GM18505 (cell line): ENCODE measurements at regions not wholly inside any gene's neighbourhood (a gene's known extent, or its start where the extent isn't known, plus 50 kb on each side); places are given as distances from the start of the nearest gene placed in this dataset.
"Not testable (repeated sequence)": the region's sequence is repeated elsewhere in the genome, so short reads cannot be mapped to it uniquely, and the experiment has no call there.

Source experiments
- ATAC-seq: cut with Tn5 transposase; IDR thresholded peaks from one replicate; pipeline ENCODE4 v1.9.1; 2021; ENCODE audit not compliant: unreplicated experiment
- POLR2A ChIP-seq: IDR thresholded peaks from 4 replicates; pipeline ENCODE4 v1.6.1; 2011; ENCODE audit warnings: borderline replicate concordance; ENCODE audit not compliant: insufficient read depth, insufficient read length; ENCODE audit errors: extremely low read depth

DNA sequence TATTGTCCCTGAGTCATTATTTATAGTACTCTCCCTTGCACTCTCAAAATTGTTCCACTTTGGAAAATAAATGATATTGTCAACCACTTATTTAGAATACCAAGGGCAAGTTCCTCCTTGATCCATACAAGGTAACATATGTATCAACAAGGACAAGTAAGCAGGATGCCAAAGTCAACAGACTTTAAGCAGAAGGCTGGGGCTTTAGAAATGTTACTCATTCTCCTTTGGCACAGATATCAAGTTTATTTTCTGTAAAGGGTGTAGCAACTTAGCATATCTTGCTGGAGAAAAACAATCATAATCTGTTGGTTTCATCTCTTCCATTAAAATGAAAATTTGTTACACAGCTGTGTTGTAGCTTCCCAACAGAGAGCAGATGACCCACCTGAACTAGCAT is 248.7 kb upstream of the SLC30A5 start:
- no peak for TF ChIP-seq POLR2A
- no peak for ATAC-seq

DNA sequence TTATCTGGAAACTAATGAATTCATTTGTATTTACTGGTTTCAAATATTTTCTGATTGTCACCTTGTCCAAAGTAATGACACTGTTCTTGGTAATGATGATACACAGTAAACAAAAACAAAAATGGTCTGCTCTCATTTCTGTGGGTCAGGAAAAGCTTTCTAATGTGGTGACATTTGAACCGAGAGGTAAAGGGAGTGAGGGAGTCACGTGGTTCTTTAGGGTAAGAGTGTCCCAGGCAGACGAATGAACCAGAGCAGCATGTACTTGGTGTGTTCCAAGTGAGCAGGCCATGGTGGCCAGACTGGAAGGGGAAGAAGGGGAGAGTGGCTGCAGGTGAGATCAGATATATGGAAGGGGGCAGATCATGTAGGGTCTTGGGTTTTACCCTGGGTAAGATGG is 247.0 kb upstream of the SLC30A5 start:
- no peak for ATAC-seq
- TF ChIP-seq POLR2A, result no peak

DNA sequence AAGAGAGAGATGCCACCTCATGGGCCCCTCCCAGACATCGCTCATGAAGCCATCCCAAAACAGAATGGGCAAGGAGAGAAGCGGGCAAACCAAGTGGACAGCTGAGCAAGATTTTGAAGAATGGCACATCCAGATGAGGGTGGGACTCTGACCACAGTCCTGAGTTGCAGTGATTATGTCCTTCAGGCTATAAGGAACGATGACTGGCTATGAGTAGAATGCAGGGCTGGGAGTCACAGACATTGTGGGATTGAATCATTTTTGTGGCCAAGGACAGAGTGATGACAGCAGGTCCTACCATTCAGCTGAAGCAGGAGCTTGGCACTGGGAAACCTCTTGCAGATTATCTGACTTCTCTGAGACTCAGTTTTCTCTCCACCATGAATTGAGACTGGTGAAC is 245.7 kb upstream of the SLC30A5 start:
- ATAC-seq, result no peak
- no peak for TF ChIP-seq POLR2A

- TF ChIP-seq POLR2A, result no peak
- no peak for ATAC-seq
Measured at GRCh38 chr5:68849103-68849502, 244.7 kb upstream of the SLC30A5 start.

- ATAC-seq, result no peak
- TF ChIP-seq POLR2A, result no peak
Measured at GRCh38 chr5:68849906-68850305, 243.9 kb upstream of the SLC30A5 start.

DNA sequence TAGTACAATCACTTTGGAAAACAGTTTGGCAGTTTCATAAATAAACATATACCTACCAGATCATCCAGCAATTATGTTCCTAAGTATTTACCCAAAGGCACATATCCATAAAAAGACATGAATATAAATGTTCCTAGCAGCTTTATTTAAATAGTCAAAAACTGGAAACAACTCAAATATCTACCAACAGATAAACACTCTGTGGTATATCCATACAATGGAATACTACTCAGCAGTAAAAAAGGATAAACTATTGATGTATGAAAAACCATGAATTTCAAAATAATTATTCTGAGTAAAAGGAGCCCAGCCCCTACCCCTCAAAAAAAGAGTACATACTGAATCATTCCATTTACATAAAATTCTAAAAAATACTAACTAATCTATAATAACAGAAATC is 232.7 kb upstream of the SLC30A5 start:
- ATAC-seq, result no peak
- no peak for TF ChIP-seq POLR2A

DNA sequence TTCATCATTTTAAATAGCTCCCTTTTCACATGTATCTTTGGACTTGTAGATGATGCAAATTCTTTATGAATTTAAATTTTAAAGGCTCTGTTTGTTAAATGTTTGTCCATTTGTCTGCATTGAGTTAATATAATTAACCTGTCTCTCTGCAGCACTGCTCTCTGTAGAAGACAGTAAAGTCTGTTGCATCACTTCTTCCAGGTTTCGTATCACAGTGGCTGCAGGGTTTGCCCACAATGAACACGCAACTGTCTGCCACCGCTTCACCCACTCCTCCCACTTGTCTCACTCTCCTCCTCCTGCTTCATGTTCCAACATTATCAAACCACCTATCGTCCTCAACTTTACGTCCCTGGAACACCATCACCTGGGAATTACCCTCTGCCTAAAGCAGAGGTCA is 231.3 kb upstream of the SLC30A5 start:
- TF ChIP-seq POLR2A, result no peak
- no peak for ATAC-seq

GRCh38 chr5:68865192-68865591 is 228.6 kb upstream of the SLC30A5 start:
- ATAC-seq, result not testable (repeated sequence)

DNA sequence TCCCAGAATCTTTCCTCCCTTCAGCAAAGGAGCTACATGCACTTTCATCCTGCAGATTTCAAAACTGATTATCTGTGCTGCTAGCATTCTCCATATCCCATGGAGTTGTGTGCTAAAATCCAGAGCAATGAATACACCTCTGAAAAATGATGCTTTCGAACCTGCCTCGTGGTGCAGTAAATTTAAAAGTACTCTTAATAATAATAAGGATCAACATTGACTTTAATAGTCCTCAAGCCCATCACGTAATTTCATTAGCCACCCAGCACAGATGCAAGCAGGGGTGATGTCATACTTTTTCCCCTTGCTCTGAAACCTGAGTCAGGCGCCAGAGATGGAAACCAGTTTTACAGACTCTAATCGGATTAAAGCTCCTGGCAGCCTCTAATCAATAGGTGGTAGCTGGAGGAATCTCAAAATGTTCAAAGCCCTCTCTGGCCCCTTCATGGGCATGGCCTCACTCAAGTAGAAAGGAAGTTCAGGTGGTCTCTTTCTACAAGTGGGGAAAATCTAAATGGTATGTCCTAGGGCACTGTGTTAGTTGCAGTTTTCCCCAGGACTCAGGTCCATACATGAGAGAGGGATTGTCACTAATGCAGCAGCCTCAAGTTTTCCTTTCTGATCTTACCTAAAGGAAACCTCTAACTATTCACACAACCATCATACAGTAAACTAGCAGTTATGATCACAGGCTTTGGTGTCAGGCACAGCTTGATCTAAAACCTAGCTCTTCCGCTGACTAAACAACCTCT is 221.6 kb upstream of the SLC30A5 start:
- ATAC-seq, result no peak
- no peak for TF ChIP-seq POLR2A

DNA sequence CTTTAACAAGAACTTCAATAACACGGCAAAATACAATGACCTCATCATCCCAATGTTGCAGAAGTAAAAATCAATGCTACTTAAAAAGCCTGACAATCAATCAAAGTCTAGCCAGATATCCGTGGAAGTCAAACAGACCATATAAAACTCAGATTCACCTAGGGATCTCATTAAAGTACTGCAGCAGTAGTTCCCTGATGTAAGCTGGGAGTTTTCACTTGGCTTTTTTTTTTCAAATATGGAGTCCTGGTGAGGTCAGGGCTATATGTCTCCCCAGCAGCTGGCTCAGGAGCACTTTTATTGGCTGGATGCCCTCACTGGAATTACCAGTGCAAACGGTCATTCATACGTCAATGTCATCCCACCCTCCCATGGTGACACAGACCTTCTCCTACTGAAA is 220.6 kb upstream of the SLC30A5 start:
- TF ChIP-seq POLR2A, result no peak
- ATAC-seq, result no peak

DNA sequence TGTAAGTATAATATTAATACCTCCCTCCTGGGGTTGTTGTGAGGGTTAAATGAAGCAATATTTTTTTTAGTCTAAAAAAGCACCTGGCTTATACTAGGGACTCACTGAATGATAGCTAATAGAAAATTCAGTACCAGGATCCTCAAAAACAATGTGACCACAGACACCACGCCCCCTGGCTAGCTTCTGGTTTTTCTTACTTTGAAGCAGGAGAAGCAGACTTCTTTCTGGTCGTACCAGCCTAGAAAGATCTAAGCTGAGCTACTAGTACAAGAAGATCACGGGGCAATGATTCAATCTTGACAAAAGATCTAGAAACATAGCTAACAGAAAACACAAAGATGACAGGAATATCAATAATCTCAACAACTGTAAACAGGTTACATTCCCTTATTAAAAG is 218.5 kb upstream of the SLC30A5 start:
- ATAC-seq, result no peak
- TF ChIP-seq POLR2A, result no peak

DNA sequence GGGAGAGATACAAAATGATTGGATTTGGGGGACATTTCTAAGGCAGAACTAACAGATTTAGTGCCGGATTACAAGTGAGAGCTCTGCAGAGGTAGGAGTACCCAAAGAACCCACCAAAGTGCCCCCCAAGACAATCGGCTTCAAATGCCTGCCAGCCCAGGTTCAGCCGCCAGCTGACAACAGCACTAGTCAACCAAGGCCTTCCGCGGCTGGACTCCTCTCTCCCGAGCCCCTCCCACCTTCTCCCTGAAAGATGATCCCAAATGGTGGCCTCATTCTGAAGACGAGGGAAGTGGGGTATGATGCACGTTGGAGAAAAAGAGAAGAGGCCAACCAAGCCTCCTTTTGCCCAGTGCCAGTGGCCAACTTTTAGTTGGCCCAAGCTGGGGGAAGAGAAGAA is 210.4 kb upstream of the SLC30A5 start:
- TF ChIP-seq POLR2A, result no peak
- no peak for ATAC-seq

DNA sequence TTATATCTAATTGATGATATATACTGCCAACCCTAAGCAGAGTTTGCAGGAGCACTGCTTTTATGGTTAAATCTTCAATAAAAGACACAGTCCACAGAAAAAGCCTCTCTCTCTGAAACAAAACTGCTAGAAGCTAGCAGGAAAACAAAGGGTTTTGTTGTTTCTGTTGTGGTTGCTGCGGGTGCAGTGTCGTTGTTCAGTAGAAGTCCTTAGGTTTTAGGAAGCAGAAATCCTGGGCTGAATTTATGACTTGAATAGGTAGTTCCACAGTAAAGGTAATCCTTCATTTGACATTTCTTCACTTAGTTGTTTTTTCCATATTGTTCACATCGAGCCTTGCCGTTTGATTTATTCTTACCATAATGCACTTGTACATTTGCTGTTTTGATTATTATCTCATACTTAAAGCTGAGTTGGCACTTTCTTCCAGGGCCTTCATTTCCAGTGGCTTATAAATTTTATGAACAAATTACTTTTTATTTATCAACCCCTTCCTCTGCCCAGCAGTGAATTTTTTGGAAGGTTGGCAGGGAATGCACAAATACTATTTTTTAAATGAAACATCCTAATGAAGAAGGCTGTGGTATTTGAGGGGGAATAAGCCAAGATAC is 209.6 kb upstream of the SLC30A5 start:
- no peak for TF ChIP-seq POLR2A
- no peak for ATAC-seq

DNA sequence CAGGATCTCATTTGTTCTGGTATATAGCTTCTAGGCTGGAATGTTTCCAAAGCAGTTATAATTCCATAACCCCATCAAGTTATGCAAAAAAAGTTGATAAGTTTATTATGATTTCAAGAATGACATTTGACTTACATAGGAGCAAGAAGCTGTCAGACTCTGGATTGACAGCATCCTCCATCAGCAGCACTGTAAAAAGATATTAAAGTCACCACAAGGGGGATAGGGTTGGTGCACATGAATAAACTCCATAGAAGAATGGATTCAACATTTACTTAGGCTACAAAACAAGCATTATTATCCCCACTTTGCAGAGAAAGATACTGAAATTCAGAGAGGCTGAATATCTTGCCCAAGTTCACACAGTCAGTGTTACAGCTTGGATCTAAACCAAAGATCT is 208.9 kb upstream of the SLC30A5 start:
- no peak for TF ChIP-seq POLR2A
- no peak for ATAC-seq

GRCh38 chr5:68886814-68887213 is 207.0 kb upstream of the SLC30A5 start:
- no peak for ATAC-seq
- no peak for TF ChIP-seq POLR2A

GRCh38 chr5:68891718-68892117 is 202.1 kb upstream of the SLC30A5 start:
- no peak for ATAC-seq
- no peak for TF ChIP-seq POLR2A

DNA sequence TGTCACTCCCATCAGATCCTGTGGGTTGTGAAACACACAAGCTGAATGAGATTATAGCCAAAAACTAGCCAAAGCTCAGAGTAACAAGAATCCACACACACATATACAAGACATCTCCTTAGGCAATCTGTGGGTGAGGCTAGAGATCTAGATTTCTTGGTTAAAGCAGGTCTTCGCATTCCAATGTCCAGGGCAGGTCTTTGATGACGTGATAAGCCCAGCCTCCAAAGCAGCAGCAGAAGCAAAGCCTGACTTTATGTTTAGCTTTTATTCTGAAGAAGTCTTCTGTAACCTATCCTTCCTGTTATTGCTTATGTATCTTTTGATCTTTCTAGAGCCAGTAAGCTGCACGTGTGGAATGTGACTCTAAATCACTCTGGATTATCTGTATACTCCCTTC is 199.1 kb upstream of the SLC30A5 start:
- no peak for TF ChIP-seq POLR2A
- ATAC-seq, result no peak
